ENCODE measurements at regions not wholly inside any gene's neighbourhood (a gene's known extent, or its start where the extent isn't known, plus 50 kb on each side); places are given as distances from the start of the nearest gene placed in this dataset.

- H3K36me3 Mint-ChIP-seq (ENCODE audit: insufficient read depth in 2 of 2), result no peaks in the 10 kb centered on the region
- no peak overlapping the region for H3K4me3 Mint-ChIP-seq
- H3K4me1 Mint-ChIP-seq (ENCODE audit: low read depth), result no peaks in the 10 kb centered on the region
- peaks cover 7% of the 10 kb centered on the region for H3K27me3 Mint-ChIP-seq (ENCODE audit: low read depth)
- H3K27ac Mint-ChIP-seq, result no peak overlapping the region
- H3K9me3 Mint-ChIP-seq, result peaks cover 0 to 2% of the 10 kb centered on the region in 2 donors
- no peak for ATAC-seq (replicated peaks in 1 of 2)
- DNase-seq, result no peak
Measured at GRCh38 chr1:203420263-203420662, 55.3 kb upstream of the PRELP start.

GRCh38 chr1:203421246-203421645 is 54.4 kb upstream of the PRELP start:
- Mint-ChIP-seq H3K27me3 (ENCODE audit: low read depth) (peaks cover 9% of the 10 kb centered on the region), H3K4me3 (no peak overlapping the region), H3K4me1 (ENCODE audit: low read depth) (no peaks in the 10 kb centered on the region), H3K9me3 (peaks cover 0 to 2% of the 10 kb centered on the region in 2 donors), H3K36me3 (ENCODE audit: insufficient read depth in 2 of 2) (no peaks in the 10 kb centered on the region), H3K27ac (no peak overlapping the region)
- DNase-seq, result no peak
- no peak for ATAC-seq (replicated peaks in 1 of 2)

GRCh38 chr1:203422116-203422515 is 53.5 kb upstream of the PRELP start:
- no peak for ATAC-seq (replicated peaks in 1 of 2)
- no peaks in the 10 kb centered on the region for H3K4me1 Mint-ChIP-seq (ENCODE audit: low read depth)
- peaks cover 14% of the 10 kb centered on the region for H3K27me3 Mint-ChIP-seq (ENCODE audit: low read depth)
- no peak overlapping the region for H3K4me3 Mint-ChIP-seq
- H3K27ac Mint-ChIP-seq, result no peak overlapping the region
- H3K36me3 Mint-ChIP-seq (ENCODE audit: insufficient read depth in 2 of 2), result no peaks in the 10 kb centered on the region
- no peaks in the 10 kb centered on the region for H3K9me3 Mint-ChIP-seq
- no peak for DNase-seq

GRCh38 chr1:203422656-203423055 is 53.0 kb upstream of the PRELP start:
- Mint-ChIP-seq H3K36me3 (ENCODE audit: insufficient read depth in 2 of 2) (no peaks in the 10 kb centered on the region), H3K27ac (no peak overlapping the region), H3K4me1 (ENCODE audit: low read depth) (no peaks in the 10 kb centered on the region), H3K9me3 (no peaks in the 10 kb centered on the region), H3K27me3 (ENCODE audit: low read depth) (peaks cover 14% of the 10 kb centered on the region), H3K4me3 (no peak overlapping the region)
- ATAC-seq (replicated peaks in 1 of 2) (no peak), DNase-seq (no peak)

GRCh38 chr1:203424285-203424684 is 51.3 kb upstream of the PRELP start:
- H3K4me3 Mint-ChIP-seq, result no peak overlapping the region
- H3K4me1 Mint-ChIP-seq (ENCODE audit: low read depth), result no peaks in the 10 kb centered on the region
- peaks cover 27% of the 10 kb centered on the region for H3K27me3 Mint-ChIP-seq (ENCODE audit: low read depth)
- no peak overlapping the region for H3K27ac Mint-ChIP-seq
- DNase-seq (no peak), ATAC-seq (replicated peaks in 1 of 2) (no peak)
- H3K36me3 Mint-ChIP-seq (ENCODE audit: insufficient read depth in 2 of 2), result no peaks in the 10 kb centered on the region
- H3K9me3 Mint-ChIP-seq, result no peaks in the 10 kb centered on the region

GRCh38 chr1:203424861-203425662 is 50.5 kb upstream of the PRELP start:
- no peak overlapping the region for H3K27ac Mint-ChIP-seq
- H3K4me1 Mint-ChIP-seq (ENCODE audit: low read depth), result no peaks in the 10 kb centered on the region
- H3K9me3 Mint-ChIP-seq, result no peaks in the 10 kb centered on the region
- H3K36me3 Mint-ChIP-seq (ENCODE audit: insufficient read depth in 2 of 2), result no peaks in the 10 kb centered on the region
- no peak overlapping the region for H3K4me3 Mint-ChIP-seq
- peaks cover 27% of the 10 kb centered on the region for H3K27me3 Mint-ChIP-seq (ENCODE audit: low read depth)
- DNase-seq (no peak), ATAC-seq (replicated peaks in 1 of 2) (no peak)

GRCh38 chr1:203425663-203425975 is 50.0 kb upstream of the PRELP start:
- Mint-ChIP-seq H3K9me3 (no peaks in the 10 kb centered on the region), H3K27me3 (ENCODE audit: low read depth) (peaks cover 27% of the 10 kb centered on the region), H3K27ac (no peak overlapping the region), H3K4me3 (no peak overlapping the region), H3K4me1 (ENCODE audit: low read depth) (no peaks in the 10 kb centered on the region), H3K36me3 (ENCODE audit: insufficient read depth in 2 of 2) (no peaks in the 10 kb centered on the region)
- DNase-seq, result no peak
- no peak for ATAC-seq (replicated peaks in 1 of 2)
